ENCODE measurements at regions not wholly inside any gene's neighbourhood (a gene's known extent, or its start where the extent isn't known, plus 50 kb on each side); places are given as distances from the start of the nearest gene placed in this dataset.

- DNase-seq (ENCODE audit: low read depth, low spot score), result no peak
- ChIA-PET SMC1A (ENCODE audit: uncharacterized antibody, unreplicated experiment) (no interaction called here), POLR2A (no interaction called here), CTCF (no interaction called here), RAD21 (ENCODE audit: unreplicated experiment) (no interaction called here)
- no TSS peak for BruUV-seq (replicated peaks)
- Histone ChIP-seq H3K27ac (ENCODE audit: control insufficient read depth, insufficient read depth) (no peak overlapping the region), H3K36me3 (ENCODE audit: control insufficient read depth in 2 of 2, insufficient read depth in 2 of 2, low read length in 1 of 2) (no peaks in the 10 kb centered on the region), H3K4me3 (no peak overlapping the region), H3K9me3 (replicated peaks; ENCODE audit: control insufficient read depth, insufficient read depth, low read length) (no peaks in the 10 kb centered on the region), H3K9ac (ENCODE audit: control insufficient read depth, insufficient read depth, low read length) (no peak overlapping the region), H4K20me1 (ENCODE audit: control insufficient read depth, insufficient read depth) (no peaks in the 10 kb centered on the region), H3K4me2 (ENCODE audit: control insufficient read depth, insufficient read depth) (no peak overlapping the region), H3K79me2 (ENCODE audit: control insufficient read depth, insufficient read depth, low read length) (no peaks in the 10 kb centered on the region), H3K4me1 (ENCODE audit: control insufficient read depth, insufficient read depth, low read length) (no peaks in the 10 kb centered on the region), H2AFZ (ENCODE audit: control insufficient read depth, low read depth, low read length) (no peak overlapping the region), H3K27me3 (replicated peaks in 1 of 2; ENCODE audit: control insufficient read depth in 2 of 2, insufficient read depth in 2 of 2, low read length in 1 of 2) (no peaks in the 10 kb centered on the region)
- TF ChIP-seq SIX5 (IDR thresholded peaks at IDR 0.05; ENCODE audit: low read depth, low read length, severe bottlenecking), result no peak
- no peak for TF ChIP-seq KDM1A (IDR thresholded peaks at IDR 0.05; ENCODE audit: borderline replicate concordance)
- TF ChIP-seq CEBPB (IDR thresholded peaks at IDR 0.05; ENCODE audit: borderline replicate concordance in 1 of 2, low read depth in 2 of 2, low read length in 2 of 2), result no peak
- no peak for TF ChIP-seq EGR1 (IDR thresholded peaks at IDR 0.05; ENCODE audit: borderline replicate concordance in 1 of 2, low read depth in 2 of 2, low read length in 2 of 2)
- TF ChIP-seq PBX3 (IDR thresholded peaks at IDR 0.05; ENCODE audit: insufficient replicate concordance, low read depth, low read length), result no peak
- no peak for TF ChIP-seq YBX1 (IDR thresholded peaks at IDR 0.05)
- no peak for TF ChIP-seq CUX1 (IDR thresholded peaks at IDR 0.05; ENCODE audit: insufficient replicate concordance, low read depth, low read length)
- FAIRE-seq, result no peak
- no peak for ATAC-seq
- in situ Hi-C loops (cut with MboI), result no loop called here
- intact Hi-C loops (cut with micrococcal nuclease; ENCODE audit: unreplicated experiment), result no loop called here
- 21% methylated on average over 3 of the region's 3 CpGs for WGBS (ENCODE audit: insufficient coverage, insufficient replicate concordance, low lambda C conversion rate, missing lambda C conversion rate)
Observed at GRCh38 chrX:51975360-51975759, 81.9 kb downstream of the MAGED1 start.
